ENCODE measurements at regions not wholly inside any gene's neighbourhood (a gene's known extent, or its start where the extent isn't known, plus 50 kb on each side); places are given as distances from the start of the nearest gene placed in this dataset.

GRCh38 chr4:180280726-180281297, 1962.4 kb upstream of the TENM3 start:
- TF ChIP-seq, protein P1, sequence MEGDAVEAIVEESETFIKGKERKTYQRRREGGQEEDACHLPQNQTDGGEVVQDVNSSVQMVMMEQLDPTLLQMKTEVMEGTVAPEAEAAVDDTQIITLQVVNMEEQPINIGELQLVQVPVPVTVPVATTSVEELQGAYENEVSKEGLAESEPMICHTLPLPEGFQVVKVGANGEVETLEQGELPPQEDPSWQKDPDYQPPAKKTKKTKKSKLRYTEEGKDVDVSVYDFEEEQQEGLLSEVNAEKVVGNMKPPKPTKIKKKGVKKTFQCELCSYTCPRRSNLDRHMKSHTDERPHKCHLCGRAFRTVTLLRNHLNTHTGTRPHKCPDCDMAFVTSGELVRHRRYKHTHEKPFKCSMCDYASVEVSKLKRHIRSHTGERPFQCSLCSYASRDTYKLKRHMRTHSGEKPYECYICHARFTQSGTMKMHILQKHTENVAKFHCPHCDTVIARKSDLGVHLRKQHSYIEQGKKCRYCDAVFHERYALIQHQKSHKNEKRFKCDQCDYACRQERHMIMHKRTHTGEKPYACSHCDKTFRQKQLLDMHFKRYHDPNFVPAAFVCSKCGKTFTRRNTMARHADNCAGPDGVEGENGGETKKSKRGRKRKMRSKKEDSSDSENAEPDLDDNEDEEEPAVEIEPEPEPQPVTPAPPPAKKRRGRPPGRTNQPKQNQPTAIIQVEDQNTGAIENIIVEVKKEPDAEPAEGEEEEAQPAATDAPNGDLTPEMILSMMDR (IDR thresholded peaks at IDR 0.05; ENCODE audit: insufficient read depth, low read depth, low read length) = no peak
- TF ChIP-seq EZH2 (IDR thresholded peaks at IDR 0.05; ENCODE audit: insufficient read depth, low read length) = no peak
